Ovary (tissue), 7 donors: ENCODE measurements at regions not wholly inside any gene's neighbourhood (a gene's known extent, or its start where the extent isn't known, plus 50 kb on each side); places are given as distances from the start of the nearest gene placed in this dataset.

ENCODE experiments used
- DNase-seq, 5 donors: peaks; one replicate each; pipeline ENCODE4 v3.0.0-alpha.2; 2019 to 2020
- H3K27ac ChIP-seq, 2 donors: fragments of 200-600 bp; one replicate each; pipeline versions ENCODE4 v1.5.1 to v1.8.0; 2019 to 2022
- H3K27me3 ChIP-seq: fragments of 200-600 bp; one replicate; pipeline ENCODE4 v1.8.0; 2022
- H3K36me3 ChIP-seq: fragments of 200-600 bp; sonication (generic); one replicate; pipeline ENCODE4 v1.5.1; 2019
- H3K4me1 ChIP-seq: one replicate; pipeline ENCODE4 v1.8.1; 2013; ENCODE audit warnings: mild to moderate bottlenecking, moderate library complexity; ENCODE audit not compliant: insufficient read depth
- H3K4me3 ChIP-seq: fragments of 200-600 bp; sonication (generic); one replicate; pipeline ENCODE4 v1.5.1; 2017
- H3K9me3 ChIP-seq, 2 donors: fragments of 200-600 bp in 1 of 2; sonication (generic) in 1 of 2; one replicate each; pipeline versions ENCODE4 v1.5.1 to v1.8.1; 2013 to 2019; ENCODE audit warnings: mild to moderate bottlenecking in 1 of 2, moderate library complexity in 1 of 2
- EP300 ChIP-seq: sonication (generic); formaldehyde crosslinking; IDR thresholded peaks from one replicate; pipeline ENCODE4 v1.6.1; 2017; ENCODE audit warnings: antibody characterized with exemption
- POLR2A ChIP-seq: fragments of 450-650 bp; IDR thresholded peaks from one replicate; pipeline ENCODE4 v1.6.1; 2017; ENCODE audit warnings: antibody characterized with exemption, mild to moderate bottlenecking, moderate library complexity
- WGBS, 3 donors: extraction: QIAGEN DNeasy Blood & Tissue Kit in 1 of 3; methylation state at CpG; one replicate each; pipeline versions ENCODE4 v1.1.5 to v1.1.7; 2013 to 2017; 5-methylcytosine and 5-hydroxymethylcytosine counted together
- intact Hi-C, 4 donors: fragments of 100-400 bp; cut with DNase I; formaldehyde crosslinking; loops; one replicate each; pipeline versions ENCODE4 v1.11.0 to v1.15.1; 2022 to 2023
- TF ChIP-seq, protein P1 (sequence below), 3 donors: fragments of 450-650 bp in 2 of 3; fragments of 200-600 bp in 1 of 3; IDR thresholded peaks; one replicate each; pipeline versions ENCODE4 v1.5.1 to v1.8.0; 2016 to 2022; ENCODE audit warnings: antibody characterized with exemption in 3 of 3, mild to moderate bottlenecking in 1 of 3
- donor health status: DM: no; HTN: no; CAD: no; lungs with moderate emphysema.
- donor health status: DM: no; HTN: no; CAD: no.
- donor health status: Bipolar disorder and iron deficiency.
- donor health status: DM: no; HTN: no; CAD: no.
- donor health status: DM: yes; HTN: yes; CAD: no.

DNA sequence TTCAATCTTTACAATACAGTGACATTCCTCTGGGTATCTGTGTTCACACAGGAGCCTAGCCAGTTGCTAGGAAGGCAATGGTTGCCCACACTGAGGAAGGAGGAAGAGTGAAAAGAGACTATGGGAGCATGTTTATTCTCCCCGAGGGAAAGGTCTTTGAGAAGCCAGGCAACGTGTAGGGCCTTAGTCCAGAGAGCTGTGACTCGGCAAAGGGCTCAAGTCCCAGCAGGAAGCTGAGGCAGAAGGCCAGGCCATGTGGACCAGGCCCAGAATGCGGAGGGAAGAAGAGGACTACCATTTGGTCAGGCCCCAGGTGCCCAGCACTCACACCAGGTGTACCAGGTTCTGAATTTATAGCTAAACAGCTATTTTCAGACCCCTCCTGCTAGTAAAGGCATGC lies 136.6 kb upstream of the DMAC1 start:
- WGBS, 3 donors: 67 to 81% (median 71%) methylated on average over 4 of the region's 4 CpGs
- Histone ChIP-seq H3K9me3 (no peaks in the 10 kb centered on the region), H3K36me3 (no peaks in the 10 kb centered on the region), H3K27ac (no peak overlapping the region), H3K4me1 (no peaks in the 10 kb centered on the region), H3K27me3 (no peaks in the 10 kb centered on the region), H3K4me3 (no peak overlapping the region)
- intact Hi-C loops: no loop called here
- TF ChIP-seq, protein P1, sequence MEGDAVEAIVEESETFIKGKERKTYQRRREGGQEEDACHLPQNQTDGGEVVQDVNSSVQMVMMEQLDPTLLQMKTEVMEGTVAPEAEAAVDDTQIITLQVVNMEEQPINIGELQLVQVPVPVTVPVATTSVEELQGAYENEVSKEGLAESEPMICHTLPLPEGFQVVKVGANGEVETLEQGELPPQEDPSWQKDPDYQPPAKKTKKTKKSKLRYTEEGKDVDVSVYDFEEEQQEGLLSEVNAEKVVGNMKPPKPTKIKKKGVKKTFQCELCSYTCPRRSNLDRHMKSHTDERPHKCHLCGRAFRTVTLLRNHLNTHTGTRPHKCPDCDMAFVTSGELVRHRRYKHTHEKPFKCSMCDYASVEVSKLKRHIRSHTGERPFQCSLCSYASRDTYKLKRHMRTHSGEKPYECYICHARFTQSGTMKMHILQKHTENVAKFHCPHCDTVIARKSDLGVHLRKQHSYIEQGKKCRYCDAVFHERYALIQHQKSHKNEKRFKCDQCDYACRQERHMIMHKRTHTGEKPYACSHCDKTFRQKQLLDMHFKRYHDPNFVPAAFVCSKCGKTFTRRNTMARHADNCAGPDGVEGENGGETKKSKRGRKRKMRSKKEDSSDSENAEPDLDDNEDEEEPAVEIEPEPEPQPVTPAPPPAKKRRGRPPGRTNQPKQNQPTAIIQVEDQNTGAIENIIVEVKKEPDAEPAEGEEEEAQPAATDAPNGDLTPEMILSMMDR (IDR thresholded peaks at IDR 0.05): no peak
- TF ChIP-seq EP300: no peak
- TF ChIP-seq POLR2A: no peak
- no peak for DNase-seq

DNA sequence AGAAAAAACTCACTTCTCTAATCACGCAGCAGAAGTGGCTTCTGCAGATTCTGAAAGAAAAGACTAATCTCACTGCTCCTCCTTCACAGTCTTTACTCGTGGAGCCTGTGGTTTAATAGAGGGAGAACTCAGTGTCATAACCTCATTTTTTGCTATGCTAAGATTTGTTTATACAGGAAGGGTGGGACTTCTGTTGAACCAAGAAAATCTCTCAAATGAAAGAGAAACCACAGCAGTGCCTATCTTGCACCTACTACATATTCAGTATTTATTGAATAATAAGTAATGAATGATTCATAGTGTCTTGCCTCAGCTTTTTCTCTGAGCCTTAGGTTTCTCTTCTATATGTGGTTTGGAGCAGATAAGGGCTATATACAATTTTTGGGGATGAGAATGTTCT lies 136.1 kb upstream of the DMAC1 start:
- Histone ChIP-seq H3K36me3 (no peaks in the 10 kb centered on the region), H3K9me3 (no peaks in the 10 kb centered on the region), H3K4me3 (no peak overlapping the region), H3K27me3 (no peaks in the 10 kb centered on the region), H3K4me1 (no peaks in the 10 kb centered on the region), H3K27ac (no peak overlapping the region)
- WGBS, 3 donors: 33 to 40% (median 35%) methylated on average over 2 of the region's 2 CpGs
- intact Hi-C loops: no loop called here
- no peak for DNase-seq
- TF ChIP-seq, protein P1 (IDR thresholded peaks at IDR 0.05): no peak
- TF ChIP-seq POLR2A (no peak), EP300 (no peak)

DNA sequence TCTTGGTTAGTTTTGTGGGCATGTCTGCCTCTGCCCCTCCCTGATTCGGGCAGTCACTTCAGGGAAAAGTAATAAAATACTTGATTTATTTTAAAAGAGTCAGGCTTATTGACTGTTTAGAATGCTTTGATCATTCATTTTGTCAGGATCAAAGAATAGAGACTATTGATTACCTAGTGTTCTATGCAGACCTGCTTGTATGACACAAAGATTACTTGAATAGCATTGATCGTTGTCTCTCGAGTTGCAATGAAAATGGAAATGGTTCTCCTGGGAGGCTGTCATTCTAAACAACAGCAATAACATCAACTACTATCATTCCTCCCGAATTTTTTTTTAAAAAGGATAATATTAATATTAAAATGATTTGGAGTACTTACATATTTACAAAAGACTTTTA lies 133.2 kb upstream of the DMAC1 start:
- Histone ChIP-seq H3K36me3 (no peaks in the 10 kb centered on the region), H3K4me3 (no peak overlapping the region), H3K9me3 (no peaks in the 10 kb centered on the region), H3K27me3 (no peaks in the 10 kb centered on the region), H3K4me1 (no peaks in the 10 kb centered on the region), H3K27ac (no peak overlapping the region)
- intact Hi-C loops: no loop called here
- TF ChIP-seq EP300 (no peak), POLR2A (no peak)
- TF ChIP-seq, protein P1 (IDR thresholded peaks at IDR 0.05): no peak
- no peak for DNase-seq
- WGBS, 3 donors: 83 to 88% (median 84%) methylated on average over 4 of the region's 4 CpGs

DNA sequence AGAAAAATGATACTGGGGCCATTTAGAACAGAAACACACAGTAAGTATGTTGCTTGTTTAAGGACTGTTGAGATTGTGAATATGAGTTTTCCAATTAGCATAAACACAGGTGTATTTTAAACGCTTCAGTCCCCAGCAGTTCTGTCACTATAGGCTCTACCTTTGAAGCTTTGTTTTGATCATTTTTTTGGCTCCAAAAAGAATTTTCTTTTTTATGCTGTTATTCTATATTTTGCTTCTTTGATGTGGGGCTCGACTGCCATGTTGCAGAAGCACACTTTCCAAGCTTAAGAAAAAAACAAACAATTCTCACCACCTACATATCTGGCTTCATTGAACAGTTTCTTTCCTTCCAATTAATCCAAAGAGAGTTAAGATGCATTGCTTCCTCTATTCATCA lies 131.0 kb upstream of the DMAC1 start:
- 71 to 80% (median 73%) methylated on average over 2 of the region's 2 CpGs for WGBS, 3 donors
- no peak for DNase-seq
- H3K36me3 ChIP-seq: no peaks in the 10 kb centered on the region
- H3K27ac ChIP-seq: no peak overlapping the region
- no peaks in the 10 kb centered on the region for H3K27me3 ChIP-seq
- TF ChIP-seq EP300: no peak
- TF ChIP-seq, protein P1 (IDR thresholded peaks at IDR 0.05): no peak
- no peak for TF ChIP-seq POLR2A
- H3K4me3 ChIP-seq: no peak overlapping the region
- H3K4me1 ChIP-seq: no peaks in the 10 kb centered on the region
- no peaks in the 10 kb centered on the region for H3K9me3 ChIP-seq
- intact Hi-C loops: no loop called here
